ENCODE measurements at regions not wholly inside any gene's neighbourhood (a gene's known extent, or its start where the extent isn't known, plus 50 kb on each side); places are given as distances from the start of the nearest gene placed in this dataset.

- TF ChIP-seq CTCF (IDR thresholded peaks at IDR 0.05; ENCODE audit: extremely low read depth, missing control alignments) = no peak
- DNase-seq (ENCODE audit: low spot score) = no peak
Observed at GRCh38 chr11:109814824-109815223, 278.4 kb upstream of the ZC3H12C start.

GRCh38 chr11:109815500-109816150 is 277.6 kb upstream of the ZC3H12C start:
- no peak for DNase-seq (ENCODE audit: low spot score)
- no peak for TF ChIP-seq CTCF (IDR thresholded peaks at IDR 0.05; ENCODE audit: extremely low read depth, missing control alignments)

GRCh38 chr11:109818290-109818689 is 274.9 kb upstream of the ZC3H12C start:
- TF ChIP-seq CTCF (IDR thresholded peaks at IDR 0.05; ENCODE audit: extremely low read depth, missing control alignments) = no peak
- no peak for DNase-seq (ENCODE audit: low spot score)

- DNase-seq (ENCODE audit: low spot score) = no peak
- no peak for TF ChIP-seq CTCF (IDR thresholded peaks at IDR 0.05; ENCODE audit: extremely low read depth, missing control alignments)
Observed at GRCh38 chr11:109819410-109819809, 273.8 kb upstream of the ZC3H12C start.

GRCh38 chr11:109821511-109821910 is 271.7 kb upstream of the ZC3H12C start:
- no peak for DNase-seq (ENCODE audit: low spot score)
- TF ChIP-seq CTCF (IDR thresholded peaks at IDR 0.05; ENCODE audit: extremely low read depth, missing control alignments) = no peak

GRCh38 chr11:109822436-109823102 is 270.6 kb upstream of the ZC3H12C start:
- no peak for DNase-seq (ENCODE audit: low spot score)
- no peak for TF ChIP-seq CTCF (IDR thresholded peaks at IDR 0.05; ENCODE audit: extremely low read depth, missing control alignments)

GRCh38 chr11:109828387-109828786 is 264.8 kb upstream of the ZC3H12C start:
- DNase-seq (ENCODE audit: low spot score) = no peak

More at GRCh38 chr11:109828387-109828786, 264.8 kb upstream of the ZC3H12C start:
- TF ChIP-seq CTCF (IDR thresholded peaks at IDR 0.05; ENCODE audit: extremely low read depth, missing control alignments) = no peak

All from GM20000 (cell line).